GM12864 (cell line): ENCODE measurements at regions not wholly inside any gene's neighbourhood (a gene's known extent, or its start where the extent isn't known, plus 50 kb on each side); places are given as distances from the start of the nearest gene placed in this dataset.

Experiments used
- DNase-seq: peaks from one replicate; pipeline ENCODE4 v3.0.0-alpha.2; 2011; ENCODE audit warnings: low read depth
- H3K4me3 ChIP-seq: 2 replicates; pipeline ENCODE4 v1.5.1; 2011; ENCODE audit warnings: mild to moderate bottlenecking, low read depth, low read length, control low read depth
- TF ChIP-seq, protein P1 (sequence below): IDR thresholded peaks from 2 replicates; pipeline ENCODE4 v1.5.1; 2011; ENCODE audit warnings: low read depth, mild to moderate bottlenecking, moderate library complexity, low read length, control low read depth, inconsistent platforms; ENCODE audit errors: missing control alignments

DNA sequence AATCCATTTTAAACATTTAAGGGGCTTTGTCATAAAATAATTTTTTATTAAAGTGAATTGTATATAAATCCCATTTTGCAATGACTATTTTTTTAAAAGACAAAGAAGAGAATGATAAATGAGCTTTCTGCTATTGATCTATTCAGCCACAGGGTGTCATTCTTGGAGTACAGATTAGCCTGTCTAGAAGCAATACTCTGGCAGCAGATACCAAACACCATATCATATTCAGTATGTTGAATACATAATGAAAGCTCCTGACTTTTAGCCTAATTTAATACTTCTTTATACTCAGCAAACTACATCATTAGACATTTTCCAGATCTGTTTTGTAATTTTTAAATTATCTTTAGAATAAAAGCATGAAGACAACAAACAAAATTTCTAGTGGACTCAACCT lies 496.3 kb downstream of the PDGFC start:
- DNase-seq = no peak
- TF ChIP-seq, protein P1, sequence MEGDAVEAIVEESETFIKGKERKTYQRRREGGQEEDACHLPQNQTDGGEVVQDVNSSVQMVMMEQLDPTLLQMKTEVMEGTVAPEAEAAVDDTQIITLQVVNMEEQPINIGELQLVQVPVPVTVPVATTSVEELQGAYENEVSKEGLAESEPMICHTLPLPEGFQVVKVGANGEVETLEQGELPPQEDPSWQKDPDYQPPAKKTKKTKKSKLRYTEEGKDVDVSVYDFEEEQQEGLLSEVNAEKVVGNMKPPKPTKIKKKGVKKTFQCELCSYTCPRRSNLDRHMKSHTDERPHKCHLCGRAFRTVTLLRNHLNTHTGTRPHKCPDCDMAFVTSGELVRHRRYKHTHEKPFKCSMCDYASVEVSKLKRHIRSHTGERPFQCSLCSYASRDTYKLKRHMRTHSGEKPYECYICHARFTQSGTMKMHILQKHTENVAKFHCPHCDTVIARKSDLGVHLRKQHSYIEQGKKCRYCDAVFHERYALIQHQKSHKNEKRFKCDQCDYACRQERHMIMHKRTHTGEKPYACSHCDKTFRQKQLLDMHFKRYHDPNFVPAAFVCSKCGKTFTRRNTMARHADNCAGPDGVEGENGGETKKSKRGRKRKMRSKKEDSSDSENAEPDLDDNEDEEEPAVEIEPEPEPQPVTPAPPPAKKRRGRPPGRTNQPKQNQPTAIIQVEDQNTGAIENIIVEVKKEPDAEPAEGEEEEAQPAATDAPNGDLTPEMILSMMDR = no peak
- no peak overlapping the region for H3K4me3 ChIP-seq

DNA sequence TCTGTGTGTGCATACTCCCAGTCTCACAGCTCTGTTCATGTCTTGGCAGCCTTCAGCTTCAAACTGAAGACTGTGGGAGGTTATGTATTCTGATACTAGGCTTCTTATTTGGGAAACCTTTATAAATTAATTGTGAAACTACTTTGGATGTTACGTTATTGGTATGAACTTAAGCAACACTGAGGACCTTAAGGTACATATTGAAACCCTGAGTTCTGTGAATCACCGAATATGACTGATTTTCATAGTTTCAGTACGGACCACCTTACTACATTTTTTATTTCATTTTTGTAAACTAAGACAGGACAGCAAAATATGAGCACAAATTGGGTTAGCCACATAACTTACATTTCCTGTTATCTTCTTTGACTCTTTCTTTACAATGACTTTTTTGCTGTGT lies 498.4 kb downstream of the PDGFC start:
- DNase-seq = no peak
- TF ChIP-seq, protein P1 = no peak
- H3K4me3 ChIP-seq = no peak overlapping the region

DNA sequence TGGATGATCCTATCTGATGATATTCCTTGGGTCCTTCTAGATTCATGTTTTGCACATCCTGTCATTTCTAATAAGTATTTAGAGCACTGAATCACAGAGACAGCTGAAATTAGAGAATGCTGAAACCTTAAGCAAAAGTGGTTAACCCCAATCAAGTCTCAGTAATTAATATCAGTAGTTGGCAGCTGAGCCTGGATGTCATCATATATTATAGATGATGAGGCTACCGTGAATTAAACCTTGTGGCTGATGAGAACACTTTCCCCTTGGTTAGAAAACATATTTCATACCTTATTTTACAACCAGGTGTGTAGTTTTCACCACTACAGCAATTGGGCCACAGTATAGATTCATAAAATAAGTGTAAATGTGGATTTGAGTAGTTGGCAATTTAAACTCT lies 499.0 kb downstream of the PDGFC start:
- TF ChIP-seq, protein P1 = no peak
- H3K4me3 ChIP-seq = no peak overlapping the region
- DNase-seq = no peak

GRCh38 chr4:156459584-156459983 lies 505.9 kb upstream of the CTSO start:
- TF ChIP-seq, protein P1 = no peak

DNA sequence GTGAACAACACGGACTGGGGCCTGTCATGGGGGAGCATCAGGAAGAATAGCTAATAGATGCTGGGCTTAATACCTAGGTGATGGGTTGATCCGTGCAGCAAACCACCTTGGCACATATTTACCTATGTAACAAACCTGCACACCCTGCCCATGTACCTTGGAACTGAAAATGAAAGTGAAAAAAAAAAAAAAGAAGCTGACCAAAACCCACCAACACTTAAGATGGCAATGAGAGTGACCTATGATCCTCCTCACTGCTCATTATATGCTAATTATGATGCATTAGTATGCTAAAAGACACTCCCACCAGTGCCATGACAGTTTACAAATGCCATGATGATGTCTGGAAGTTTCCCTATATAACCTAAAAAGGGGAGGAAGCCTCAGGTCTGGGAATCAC lies 503.2 kb upstream of the CTSO start:
- TF ChIP-seq, protein P1 = no peak
- no peak for DNase-seq
- no peak overlapping the region for H3K4me3 ChIP-seq

More at GRCh38 chr4:156459584-156459983, 505.9 kb upstream of the CTSO start:
- DNase-seq = no peak
- no peak overlapping the region for H3K4me3 ChIP-seq

- no peak overlapping the region for H3K4me3 ChIP-seq
- TF ChIP-seq, protein P1 = no peak
- DNase-seq = no peak
Observed at GRCh38 chr4:156443488-156443887, 489.8 kb upstream of the CTSO start.

DNA sequence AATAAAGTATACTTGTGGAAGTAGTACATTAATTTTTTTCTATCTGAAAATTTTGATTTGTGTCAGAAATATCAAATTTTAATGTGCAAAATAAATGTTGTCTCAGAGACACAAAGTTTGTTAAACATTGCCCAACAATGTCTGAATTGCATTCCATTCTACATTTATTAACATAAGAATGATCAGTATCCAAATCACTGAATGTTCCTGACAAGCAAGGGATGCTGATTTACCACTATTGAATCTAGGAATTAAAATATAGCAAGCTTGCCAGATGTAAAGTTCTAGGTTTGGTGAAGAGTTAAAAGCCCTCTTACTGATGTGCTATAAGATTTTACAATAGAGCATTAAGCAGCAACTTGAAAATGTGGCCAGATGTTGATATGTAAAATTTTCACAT lies 489.2 kb upstream of the CTSO start:
- no peak for DNase-seq
- no peak overlapping the region for H3K4me3 ChIP-seq
- TF ChIP-seq, protein P1 = no peak
